T47D (cell line): ENCODE measurements at regions not wholly inside any gene's neighbourhood (a gene's known extent, or its start where the extent isn't known, plus 50 kb on each side); places are given as distances from the start of the nearest gene placed in this dataset.
A peak's percentile ranks its signal among the peaks of the same experiment; 100 is the strongest.

ENCODE experiments used
- DNase-seq, 2 experiments: peaks; one replicate each; pipeline versions ENCODE4 v3.0.0 to v3.0.0-alpha.2; 2011 to 2012; ENCODE audit warnings: low read depth in 1 of 2, low spot score in 1 of 2
- JUND ChIP-seq: IDR thresholded peaks from 2 replicates; pipeline ENCODE4 v1.6.1; 2012; ENCODE audit warnings: low read depth
- in situ Hi-C: cut with HindIII; loops from 2 replicates; pipeline ENCODE4 v1.10.0; 2016; ENCODE audit warnings: low sequenced_read_pairs, low pct_unique_long_range_greater_than_20kb

DNA sequence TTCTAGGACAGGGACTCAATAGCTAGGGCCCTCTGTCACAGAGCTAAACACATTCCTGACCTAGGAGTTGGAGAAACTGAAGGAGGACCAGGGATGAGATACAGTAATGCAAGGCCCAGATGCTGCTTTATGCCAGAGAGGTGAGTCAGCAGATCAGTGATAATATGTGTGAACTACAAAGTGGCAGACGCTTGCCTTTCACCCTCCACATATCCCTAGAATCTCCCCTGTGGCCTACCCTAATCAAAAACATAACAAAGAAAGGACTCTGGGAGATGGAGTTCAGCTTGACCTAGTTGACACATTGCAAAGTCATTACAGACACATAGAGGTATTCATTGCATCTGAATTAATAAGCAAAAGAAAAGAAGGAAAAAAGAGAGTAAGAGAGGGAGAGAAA, 417.6 kb upstream of the DYNLRB2 start:
- TF ChIP-seq JUND: no peak
- in situ Hi-C loops: no loop called here
- DNase-seq: no peak

DNA sequence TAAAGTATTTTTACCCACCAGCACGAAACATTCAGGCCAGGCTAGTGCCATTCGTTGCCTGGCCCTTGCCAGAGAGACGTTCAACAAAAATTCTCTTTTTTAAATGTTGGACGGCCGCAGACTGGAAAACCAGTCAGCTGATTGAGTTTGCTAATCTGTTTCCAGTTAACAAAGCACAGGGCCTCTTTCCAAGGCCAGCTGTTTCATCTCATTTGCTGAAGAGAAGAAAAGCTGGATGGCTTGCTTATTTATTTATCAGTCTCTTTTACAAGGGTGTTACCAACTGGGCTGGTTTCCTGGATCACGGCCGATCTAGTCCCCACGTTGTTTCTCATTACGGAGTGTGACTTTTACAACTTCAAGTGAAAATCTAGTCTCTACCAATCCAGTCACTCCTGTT, 418.7 kb upstream of the DYNLRB2 start:
- TF ChIP-seq JUND: no peak
- no peak for DNase-seq
- in situ Hi-C loops: no loop called here

DNA sequence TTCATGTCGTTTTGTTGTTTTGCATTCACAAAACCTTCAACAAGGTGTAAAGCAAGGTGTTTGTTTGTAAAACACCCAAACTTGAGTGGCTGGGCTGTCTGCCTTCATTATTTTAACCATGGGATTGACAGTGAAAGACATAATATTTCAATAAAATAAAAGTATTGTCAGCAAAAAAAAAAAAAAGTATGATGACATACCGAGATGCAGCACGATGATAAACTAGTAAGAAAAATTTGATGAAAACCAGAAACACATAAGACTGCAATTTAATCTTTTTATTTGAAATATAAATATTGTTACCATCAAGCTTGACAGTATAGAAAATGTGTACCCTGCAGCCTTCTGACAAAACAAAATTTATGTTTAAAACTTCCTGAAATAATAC, 419.3 kb upstream of the DYNLRB2 start:
- no peak for TF ChIP-seq JUND
- DNase-seq: no peak
- in situ Hi-C loops: no loop called here

DNA sequence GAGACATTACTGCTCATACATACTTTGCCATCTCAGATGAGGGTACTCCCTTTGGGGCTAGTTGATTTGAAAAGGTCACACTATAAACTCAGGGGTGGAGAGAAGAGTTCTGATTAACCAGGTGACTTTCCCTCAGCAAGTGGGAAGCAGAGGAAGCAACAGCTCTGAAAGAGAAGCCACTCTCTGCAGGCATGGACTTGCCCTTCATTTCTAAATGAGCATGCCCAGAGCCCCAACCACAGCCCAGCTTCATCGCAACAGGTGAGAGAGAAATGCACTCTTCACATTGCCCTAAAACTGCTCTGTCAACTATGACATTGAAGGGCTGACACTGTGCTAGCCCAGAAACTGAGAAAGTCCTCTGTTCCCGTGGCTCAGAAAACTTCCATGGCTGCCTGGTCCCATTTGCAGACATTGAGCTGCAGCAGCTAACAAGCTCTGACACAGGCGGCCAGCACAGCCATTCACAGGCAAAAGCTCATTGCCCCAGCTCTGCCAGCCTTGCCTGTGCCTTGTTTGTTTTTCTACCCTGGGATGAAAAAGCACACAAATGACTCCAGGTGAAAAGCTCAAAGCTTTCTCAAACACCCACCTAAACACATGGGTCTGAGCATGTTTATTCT, 419.8 kb upstream of the DYNLRB2 start:
- no peak for TF ChIP-seq JUND
- in situ Hi-C loops: no loop called here
- no peak for DNase-seq

DNA sequence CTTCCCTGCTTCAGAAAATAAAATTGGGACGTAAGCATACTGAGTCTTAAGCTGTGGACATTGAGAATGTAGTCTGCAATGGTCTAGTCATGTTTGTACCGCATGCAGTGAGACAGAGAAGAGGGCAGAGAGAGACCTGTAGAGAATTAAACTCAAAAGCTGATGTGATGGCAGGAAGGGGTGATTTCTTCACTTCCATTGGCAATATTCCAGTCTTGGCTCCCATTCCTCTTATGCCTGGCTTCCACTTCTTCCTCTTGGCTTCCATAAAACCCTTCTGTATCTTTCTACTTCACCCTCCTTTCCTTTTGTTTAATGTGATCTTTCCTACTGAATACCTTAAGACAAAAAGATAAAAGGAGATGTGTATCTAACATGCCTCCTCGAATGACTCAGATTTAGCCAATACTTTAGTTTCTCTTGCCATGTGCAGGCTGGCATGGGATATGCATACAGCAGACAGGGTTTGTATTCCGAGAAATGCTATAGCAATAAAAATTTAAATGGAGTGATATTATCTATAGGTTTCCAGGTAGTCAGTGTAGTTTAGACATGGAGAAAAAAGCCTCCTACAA, 423.1 kb upstream of the DYNLRB2 start:
- in situ Hi-C loops: no loop called here
- no peak for TF ChIP-seq JUND
- DNase-seq: no peak

DNA sequence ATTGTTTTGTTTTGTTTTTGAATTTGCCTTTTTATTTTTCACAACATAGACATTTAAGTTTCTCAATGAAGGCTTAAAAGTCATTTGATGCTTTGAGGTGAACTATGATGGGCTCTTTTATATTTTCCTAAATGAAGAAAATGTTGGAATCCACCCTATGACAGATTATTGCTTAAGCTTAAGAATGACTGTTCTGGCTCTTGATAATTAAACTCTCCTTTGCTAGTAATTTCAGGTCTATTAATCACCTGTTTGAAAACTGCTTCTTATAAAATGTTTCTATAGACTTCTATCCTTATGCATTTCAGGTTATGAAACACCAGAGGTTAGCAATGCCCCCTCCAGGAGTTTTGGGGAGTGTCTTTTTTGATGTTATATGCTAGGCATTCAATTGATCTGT, 424.1 kb upstream of the DYNLRB2 start:
- no peak for DNase-seq
- in situ Hi-C loops: no loop called here

DNA sequence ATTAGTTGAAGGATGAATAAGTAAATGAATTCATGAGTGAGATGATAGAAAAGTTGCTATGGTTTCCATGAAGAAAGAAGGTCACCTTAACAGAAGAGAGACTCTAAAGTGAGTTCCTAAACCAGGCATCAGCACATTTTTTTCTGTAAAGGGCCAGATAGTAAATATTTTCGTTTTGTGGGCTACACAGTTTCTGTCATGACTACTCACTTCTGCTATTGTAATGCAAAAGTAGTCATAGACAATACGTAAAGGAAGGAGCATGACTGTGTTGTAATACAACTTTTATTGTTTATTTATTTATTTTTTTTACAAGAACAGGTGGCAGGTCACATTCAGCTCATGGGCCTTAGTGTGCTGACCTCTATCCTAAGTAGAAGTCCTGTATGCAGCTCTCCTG, 426.1 kb upstream of the DYNLRB2 start:
- DNase-seq: no peak
- in situ Hi-C loops: no loop called here
- no peak for TF ChIP-seq JUND

More for the DNA sequence above, 424.1 kb upstream of the DYNLRB2 start:
- TF ChIP-seq JUND: no peak

DNA sequence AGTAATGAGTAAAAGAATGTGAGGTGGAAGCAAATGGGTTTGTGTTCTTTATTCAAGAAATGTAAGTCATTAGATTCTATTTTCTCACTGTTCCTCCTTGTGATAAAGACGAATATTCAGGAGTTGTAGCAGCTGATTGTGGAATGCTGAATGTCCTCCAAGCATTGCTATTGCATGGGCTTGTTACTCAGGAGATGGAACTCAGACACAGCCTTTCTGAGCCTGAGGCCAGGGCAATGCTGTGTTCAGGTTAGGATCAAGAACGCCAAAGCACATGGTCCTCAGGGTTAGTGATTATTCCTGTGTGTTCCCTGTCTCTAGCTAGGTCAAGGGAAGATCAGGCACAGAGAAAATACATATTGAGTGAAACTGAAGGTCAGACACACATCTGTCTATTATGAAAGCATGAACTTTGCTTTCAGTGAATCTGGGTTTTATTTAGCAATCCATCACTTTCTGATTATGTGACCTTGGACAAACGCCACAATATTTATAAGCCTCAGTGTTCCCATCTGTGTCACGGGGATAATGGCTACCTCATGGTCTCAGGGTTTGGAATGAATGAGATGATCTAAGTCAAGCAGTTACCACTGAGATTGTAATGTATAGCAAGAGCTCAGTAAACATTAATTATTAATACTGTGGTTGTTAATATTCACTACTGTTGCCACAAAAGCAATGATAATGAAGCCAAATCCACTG, 426.8 kb upstream of the DYNLRB2 start:
- in situ Hi-C loops: no loop called here
- DNase-seq: no peak
- TF ChIP-seq JUND: no peak

DNA sequence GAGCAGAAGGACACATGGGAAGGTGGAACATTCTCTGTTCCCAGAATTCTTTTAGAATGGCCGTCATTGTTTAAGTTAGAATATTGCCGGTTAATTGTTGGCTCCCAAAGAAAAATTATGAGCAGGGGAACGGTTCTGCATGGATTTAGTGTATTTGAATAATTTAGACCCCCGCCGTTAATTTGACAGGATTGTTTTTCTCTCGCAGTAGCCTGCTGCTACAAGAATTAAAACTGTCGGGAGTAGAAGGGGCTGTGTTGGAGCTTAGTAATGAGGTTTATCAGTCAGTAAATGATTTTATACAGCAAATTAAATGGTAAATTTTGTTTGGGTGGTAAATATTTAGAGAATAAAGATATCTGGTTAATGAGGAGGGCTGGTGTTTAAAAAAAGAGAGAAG, 431.2 kb upstream of the DYNLRB2 start:
- in situ Hi-C loops: no loop called here
- DNase-seq: no peak
- no peak for TF ChIP-seq JUND

DNA sequence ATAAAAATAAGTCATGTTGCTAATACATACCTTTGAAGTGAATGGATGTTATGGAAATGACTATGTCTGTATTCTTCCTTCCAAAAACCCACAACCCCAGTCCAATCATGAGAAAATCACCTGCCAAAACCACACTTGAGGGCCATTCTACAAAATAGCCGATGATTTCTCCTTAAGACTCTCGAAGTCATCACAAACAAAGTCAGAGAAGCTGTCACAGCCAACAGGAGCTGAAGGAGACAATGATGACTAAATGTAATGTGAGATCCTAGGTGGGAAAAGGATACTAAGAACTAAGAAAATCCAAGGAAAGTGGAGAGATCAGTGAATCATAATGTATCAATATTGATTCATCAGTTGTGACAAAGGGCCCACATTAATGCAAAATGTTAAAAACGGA, 432.9 kb upstream of the DYNLRB2 start:
- no peak for TF ChIP-seq JUND
- no peak for DNase-seq
- in situ Hi-C loops: no loop called here

DNA sequence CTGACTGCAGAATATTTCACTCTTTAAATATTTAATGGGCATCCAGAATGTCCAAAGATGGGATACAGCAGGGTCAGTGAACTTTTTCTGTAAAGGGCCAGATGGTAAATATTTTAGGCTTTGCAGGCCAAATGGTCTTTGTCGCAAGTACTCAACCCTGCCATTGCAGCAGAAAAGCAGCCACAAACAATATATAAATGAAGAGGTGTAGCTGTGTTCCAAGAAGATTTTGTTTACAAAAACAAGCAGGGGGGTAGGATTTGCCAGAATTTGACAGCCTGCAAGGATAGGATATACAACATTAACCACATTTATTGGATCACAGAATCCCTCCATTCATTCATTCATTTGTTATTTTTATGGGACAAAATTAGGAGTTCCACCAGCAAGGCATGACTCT, 435.0 kb upstream of the DYNLRB2 start:
- TF ChIP-seq JUND: no peak
- in situ Hi-C loops: no loop called here
- DNase-seq: no peak

DNA sequence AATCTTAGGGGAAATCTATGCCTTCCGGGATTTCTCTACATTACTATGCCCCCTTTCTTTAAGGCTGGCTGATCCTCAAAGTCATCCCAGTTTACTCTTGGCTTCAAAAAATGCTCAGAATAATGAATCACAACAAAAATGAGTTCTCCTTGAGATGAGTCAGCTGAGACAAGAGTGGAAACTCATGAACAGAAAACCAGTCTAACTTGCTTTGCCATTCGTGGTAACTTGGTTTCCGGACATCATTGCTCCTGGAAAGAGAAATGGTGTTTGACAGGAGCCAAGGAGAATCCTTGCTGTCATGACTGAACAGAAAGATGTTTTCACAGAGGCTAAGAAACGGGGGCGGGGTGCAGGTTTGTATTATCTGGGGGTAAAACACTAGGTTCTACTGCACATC, 435.6 kb upstream of the DYNLRB2 start:
- TF ChIP-seq JUND: no peak
- peak in 1 of 2 experiments; percentile 8 for DNase-seq
- in situ Hi-C loops: no loop called here

DNA sequence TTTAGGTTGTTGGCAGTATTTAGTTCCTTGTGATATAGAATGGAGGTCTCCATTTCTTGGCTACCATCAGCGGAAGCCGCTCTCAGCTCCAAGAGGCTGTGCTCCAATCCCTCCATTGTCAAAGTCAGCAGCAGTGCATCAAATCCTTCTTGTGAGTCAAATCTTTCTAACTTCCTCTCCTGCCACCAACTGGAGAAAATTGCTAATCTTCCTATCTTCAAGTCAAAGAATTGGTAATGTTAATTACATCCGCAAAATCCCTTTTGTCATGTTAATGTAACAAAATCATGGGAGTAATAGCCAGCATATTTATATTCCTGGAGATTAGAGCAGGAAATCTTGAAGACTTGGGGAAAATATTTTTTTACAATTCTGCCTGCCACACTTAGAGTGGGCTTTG, 436.4 kb upstream of the DYNLRB2 start:
- no peak for DNase-seq
- in situ Hi-C loops: no loop called here
- TF ChIP-seq JUND: no peak
